ENCODE measurements at regions not wholly inside any gene's neighbourhood (a gene's known extent, or its start where the extent isn't known, plus 50 kb on each side); places are given as distances from the start of the nearest gene placed in this dataset.

DNA sequence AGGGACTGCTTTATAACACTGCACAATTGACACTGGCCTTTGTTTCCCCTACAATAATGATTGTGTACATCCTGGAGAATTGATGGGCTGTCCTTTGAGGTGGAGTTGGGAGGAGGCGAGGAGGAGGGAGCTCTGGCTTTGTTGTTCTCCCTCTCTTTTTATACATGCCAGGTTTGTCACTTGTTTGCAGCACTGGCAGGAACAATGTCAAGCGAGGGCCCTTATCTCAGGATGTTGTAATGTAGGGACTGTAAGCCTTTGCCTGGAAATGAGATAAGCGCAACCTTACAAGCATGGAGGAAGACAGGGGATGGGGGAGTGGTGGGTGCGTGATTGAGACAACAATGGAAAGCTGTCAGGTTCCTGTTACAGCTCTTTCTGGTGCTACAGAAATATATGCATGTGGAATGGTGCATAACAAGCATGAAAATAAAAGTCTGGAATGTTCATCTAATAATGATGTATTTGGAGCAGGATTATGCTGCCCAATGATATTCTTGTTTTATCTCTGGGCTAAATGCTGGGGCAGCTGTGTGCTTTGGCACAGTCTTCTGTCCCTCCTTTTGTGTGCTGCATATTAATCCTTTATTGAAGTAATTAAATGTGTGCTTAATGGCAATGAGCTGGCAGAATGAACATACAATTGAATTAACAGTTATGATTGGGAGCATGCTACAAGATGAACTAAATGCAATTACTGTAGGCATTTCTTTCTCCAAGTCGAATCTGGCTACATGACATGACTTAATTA lies 294.4 kb downstream of the GPAT3 start:
- H3K4me1 ChIP-seq (ENCODE audit: control insufficient read depth, insufficient read depth, low read length), result no peaks in the 10 kb centered on the region
- no peaks in the 10 kb centered on the region for H3K9me3 ChIP-seq (replicated peaks; ENCODE audit: control insufficient read depth, low read depth, low read length)
- no peaks in the 10 kb centered on the region for H3K27me3 ChIP-seq (ENCODE audit: control insufficient read depth, insufficient read depth, low read length)
- no peaks in the 10 kb centered on the region for H3K36me3 ChIP-seq (ENCODE audit: control insufficient read depth, insufficient read depth, low read length)
- DNase-seq, result no peak
- no peak overlapping the region for H3K4me3 ChIP-seq (ENCODE audit: low read length)
- 42% methylated on average over 3 of the region's 5 CpGs for WGBS (ENCODE audit: insufficient coverage)
- no peak overlapping the region for H3K27ac ChIP-seq (ENCODE audit: low read length)

GRCh38 chr4:83828601-83829000 lies 292.7 kb downstream of the GPAT3 start:
- peak; percentile 33 for DNase-seq
- H3K4me3 ChIP-seq (ENCODE audit: low read length), result no peak overlapping the region
- H3K27me3 ChIP-seq (ENCODE audit: control insufficient read depth, insufficient read depth, low read length), result no peaks in the 10 kb centered on the region
- no peak overlapping the region for H3K27ac ChIP-seq (ENCODE audit: low read length)
- no peaks in the 10 kb centered on the region for H3K36me3 ChIP-seq (ENCODE audit: control insufficient read depth, insufficient read depth, low read length)
- no peaks in the 10 kb centered on the region for H3K4me1 ChIP-seq (ENCODE audit: control insufficient read depth, insufficient read depth, low read length)
- WGBS (ENCODE audit: insufficient coverage), result 50% methylated on average over 1 of the region's 2 CpGs
- H3K9me3 ChIP-seq (replicated peaks; ENCODE audit: control insufficient read depth, low read depth, low read length), result no peaks in the 10 kb centered on the region

DNA sequence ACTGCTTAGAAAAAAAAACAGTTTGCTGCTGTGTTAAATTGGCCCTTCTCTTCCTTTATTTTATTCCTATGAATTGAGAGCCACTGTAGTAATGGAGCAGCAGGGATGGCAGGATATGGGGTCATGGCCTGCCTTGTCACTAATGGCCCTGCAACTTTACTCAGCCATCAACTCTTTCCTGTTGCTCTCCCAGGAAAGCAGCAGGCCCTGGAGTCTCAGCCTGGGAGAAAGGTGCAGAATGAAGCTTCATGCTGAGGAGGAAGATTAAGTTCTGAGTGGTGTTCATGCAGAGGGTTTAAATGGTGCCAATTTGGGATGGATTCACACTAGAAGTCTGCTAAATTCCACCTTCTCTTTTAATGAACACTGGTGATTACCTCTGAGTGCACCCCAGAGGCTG lies 285.6 kb downstream of the GPAT3 start:
- H3K36me3 ChIP-seq (ENCODE audit: control insufficient read depth, insufficient read depth, low read length), result no peaks in the 10 kb centered on the region
- no peaks in the 10 kb centered on the region for H3K27me3 ChIP-seq (ENCODE audit: control insufficient read depth, insufficient read depth, low read length)
- H3K4me1 ChIP-seq (ENCODE audit: control insufficient read depth, insufficient read depth, low read length), result no peaks in the 10 kb centered on the region
- H3K27ac ChIP-seq (ENCODE audit: low read length), result no peak overlapping the region
- H3K9me3 ChIP-seq (replicated peaks; ENCODE audit: control insufficient read depth, low read depth, low read length), result peaks cover 4% of the 10 kb centered on the region
- DNase-seq, result no peak
- H3K4me3 ChIP-seq (ENCODE audit: low read length), result no peak overlapping the region

GRCh38 chr4:83819582-83819981 lies 283.7 kb downstream of the GPAT3 start:
- Histone ChIP-seq H3K4me1 (ENCODE audit: control insufficient read depth, insufficient read depth, low read length) (no peaks in the 10 kb centered on the region), H3K4me3 (ENCODE audit: low read length) (no peak overlapping the region), H3K9me3 (replicated peaks; ENCODE audit: control insufficient read depth, low read depth, low read length) (peaks cover 4% of the 10 kb centered on the region), H3K36me3 (ENCODE audit: control insufficient read depth, insufficient read depth, low read length) (no peaks in the 10 kb centered on the region), H3K27me3 (ENCODE audit: control insufficient read depth, insufficient read depth, low read length) (no peaks in the 10 kb centered on the region), H3K27ac (ENCODE audit: low read length) (no peak overlapping the region)
- no peak for DNase-seq
- no CpG with 5 or more reads among the region's 1 CpG for WGBS (ENCODE audit: insufficient coverage)

DNA sequence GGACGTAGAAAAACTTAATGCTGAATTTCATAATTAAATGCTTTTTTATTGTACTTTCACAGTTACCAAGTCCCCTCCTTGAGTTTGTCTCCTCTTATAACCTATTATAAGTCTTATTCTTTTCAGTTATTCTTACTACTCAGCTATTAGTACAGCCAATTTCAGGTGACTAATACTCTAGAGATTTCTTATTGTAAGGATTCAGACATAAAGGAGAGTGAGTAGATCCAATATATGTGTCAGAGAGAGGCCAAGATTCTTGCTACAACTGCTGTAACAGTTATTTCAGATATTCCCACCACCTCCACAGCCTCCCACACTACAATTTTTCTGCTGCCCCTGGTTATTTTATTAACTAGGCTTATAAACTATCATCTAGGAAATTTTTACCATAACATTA lies 274.5 kb downstream of the GPAT3 start:
- no CpG with 5 or more reads among the region's 1 CpG for WGBS (ENCODE audit: insufficient coverage)

GRCh38 chr4:83809581-83809980 lies 273.7 kb downstream of the GPAT3 start:
- Histone ChIP-seq H3K27ac (ENCODE audit: low read length) (no peak overlapping the region), H3K4me1 (ENCODE audit: control insufficient read depth, insufficient read depth, low read length) (no peaks in the 10 kb centered on the region), H3K9me3 (replicated peaks; ENCODE audit: control insufficient read depth, low read depth, low read length) (no peaks in the 10 kb centered on the region), H3K36me3 (ENCODE audit: control insufficient read depth, insufficient read depth, low read length) (no peaks in the 10 kb centered on the region), H3K27me3 (ENCODE audit: control insufficient read depth, insufficient read depth, low read length) (no peaks in the 10 kb centered on the region), H3K4me3 (ENCODE audit: low read length) (no peak overlapping the region)
- whole genome bisulfite sequencing (ENCODE audit: insufficient coverage), result no CpG with 5 or more reads among the region's 2 CpGs
- no peak for DNase-seq

More for the DNA sequence above, 274.5 kb downstream of the GPAT3 start:
- H3K4me3 ChIP-seq (ENCODE audit: low read length), result no peak overlapping the region
- DNase-seq, result no peak
- H3K9me3 ChIP-seq (replicated peaks; ENCODE audit: control insufficient read depth, low read depth, low read length), result no peaks in the 10 kb centered on the region
- no peak overlapping the region for H3K27ac ChIP-seq (ENCODE audit: low read length)
- no peaks in the 10 kb centered on the region for H3K36me3 ChIP-seq (ENCODE audit: control insufficient read depth, insufficient read depth, low read length)
- no peaks in the 10 kb centered on the region for H3K4me1 ChIP-seq (ENCODE audit: control insufficient read depth, insufficient read depth, low read length)
- no peaks in the 10 kb centered on the region for H3K27me3 ChIP-seq (ENCODE audit: control insufficient read depth, insufficient read depth, low read length)

- no CpG with 5 or more reads among the region's 2 CpGs for WGBS (ENCODE audit: insufficient coverage)
Observed at GRCh38 chr4:83793481-83793880, 257.6 kb downstream of the GPAT3 start.

GRCh38 chr4:83785891-83786290 lies 250.0 kb downstream of the GPAT3 start:
- no peaks in the 10 kb centered on the region for H3K9me3 ChIP-seq (replicated peaks; ENCODE audit: control insufficient read depth, low read depth, low read length)
- DNase-seq, result peak; percentile 78

More at GRCh38 chr4:83793481-83793880, 257.6 kb downstream of the GPAT3 start:
- H3K36me3 ChIP-seq (ENCODE audit: control insufficient read depth, insufficient read depth, low read length), result no peaks in the 10 kb centered on the region
- H3K4me1 ChIP-seq (ENCODE audit: control insufficient read depth, insufficient read depth, low read length), result no peaks in the 10 kb centered on the region
- H3K27me3 ChIP-seq (ENCODE audit: control insufficient read depth, insufficient read depth, low read length), result no peaks in the 10 kb centered on the region
- no peaks in the 10 kb centered on the region for H3K9me3 ChIP-seq (replicated peaks; ENCODE audit: control insufficient read depth, low read depth, low read length)
- H3K27ac ChIP-seq (ENCODE audit: low read length), result no peak overlapping the region
- H3K4me3 ChIP-seq (ENCODE audit: low read length), result no peak overlapping the region
- DNase-seq, result no peak

DNA sequence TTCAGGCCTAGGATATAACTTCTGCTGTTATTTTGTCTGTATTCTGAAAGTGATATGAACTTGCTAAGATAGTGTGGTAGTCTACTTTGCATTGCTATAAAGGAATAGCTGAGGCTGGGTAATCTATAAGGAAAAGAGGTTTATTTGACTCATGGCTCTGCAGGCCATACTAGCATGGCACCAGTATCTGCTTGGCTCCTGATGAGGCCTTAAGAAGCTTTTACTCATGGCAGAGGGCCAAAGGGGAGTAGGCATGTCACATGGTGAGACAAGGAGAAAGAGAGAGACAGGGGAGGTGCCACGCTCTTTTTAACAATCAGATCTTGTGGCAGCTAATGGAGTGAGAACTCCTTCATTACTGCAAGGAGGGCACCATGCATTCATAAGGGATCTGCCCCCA lies 247.3 kb downstream of the GPAT3 start:
- H3K4me1 ChIP-seq (ENCODE audit: control insufficient read depth, insufficient read depth, low read length), result no peaks in the 10 kb centered on the region
- H3K4me3 ChIP-seq (ENCODE audit: low read length), result no peak overlapping the region
- no peaks in the 10 kb centered on the region for H3K9me3 ChIP-seq (replicated peaks; ENCODE audit: control insufficient read depth, low read depth, low read length)
- H3K36me3 ChIP-seq (ENCODE audit: control insufficient read depth, insufficient read depth, low read length), result no peaks in the 10 kb centered on the region
- H3K27ac ChIP-seq (ENCODE audit: low read length), result no peak overlapping the region
- no CpG with 5 or more reads among the region's 1 CpG for whole genome bisulfite sequencing (ENCODE audit: insufficient coverage)
- H3K27me3 ChIP-seq (ENCODE audit: control insufficient read depth, insufficient read depth, low read length), result no peaks in the 10 kb centered on the region
- DNase-seq, result no peak

More at GRCh38 chr4:83785891-83786290, 250.0 kb downstream of the GPAT3 start:
- no peaks in the 10 kb centered on the region for H3K27me3 ChIP-seq (ENCODE audit: control insufficient read depth, insufficient read depth, low read length)
- H3K36me3 ChIP-seq (ENCODE audit: control insufficient read depth, insufficient read depth, low read length), result no peaks in the 10 kb centered on the region
- H3K4me1 ChIP-seq (ENCODE audit: control insufficient read depth, insufficient read depth, low read length), result no peaks in the 10 kb centered on the region
- no peak overlapping the region for H3K27ac ChIP-seq (ENCODE audit: low read length)
- H3K4me3 ChIP-seq (ENCODE audit: low read length), result no peak overlapping the region
- no CpG with 5 or more reads among the region's 1 CpG for WGBS (ENCODE audit: insufficient coverage)

DNA sequence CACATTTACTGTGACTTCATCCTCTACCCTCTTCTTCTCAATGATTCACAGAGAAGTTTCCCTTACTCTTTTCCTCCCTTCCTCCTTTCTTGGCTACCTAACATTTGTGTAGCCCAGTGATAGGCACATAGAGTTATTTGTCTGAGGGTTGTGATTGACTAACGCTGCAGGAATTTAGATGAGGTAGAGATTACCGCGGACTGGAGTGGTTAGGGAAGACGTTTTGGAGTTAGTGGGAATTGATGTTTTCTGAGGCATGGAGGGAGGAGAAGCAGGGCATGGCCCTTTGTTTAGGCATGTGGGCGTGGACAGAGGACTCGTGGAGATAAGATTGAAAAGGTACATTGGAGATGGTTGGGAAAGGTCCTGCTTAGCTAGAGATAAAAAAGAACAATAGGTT lies 246.7 kb downstream of the GPAT3 start:
- no peak for DNase-seq
- H3K27me3 ChIP-seq (ENCODE audit: control insufficient read depth, insufficient read depth, low read length), result no peaks in the 10 kb centered on the region
- 83% methylated on average over 6 of the region's 6 CpGs for WGBS (ENCODE audit: insufficient coverage)
- H3K27ac ChIP-seq (ENCODE audit: low read length), result no peak overlapping the region
- no peak overlapping the region for H3K4me3 ChIP-seq (ENCODE audit: low read length)
- no peaks in the 10 kb centered on the region for H3K9me3 ChIP-seq (replicated peaks; ENCODE audit: control insufficient read depth, low read depth, low read length)
- no peaks in the 10 kb centered on the region for H3K36me3 ChIP-seq (ENCODE audit: control insufficient read depth, insufficient read depth, low read length)
- H3K4me1 ChIP-seq (ENCODE audit: control insufficient read depth, insufficient read depth, low read length), result no peaks in the 10 kb centered on the region

DNA sequence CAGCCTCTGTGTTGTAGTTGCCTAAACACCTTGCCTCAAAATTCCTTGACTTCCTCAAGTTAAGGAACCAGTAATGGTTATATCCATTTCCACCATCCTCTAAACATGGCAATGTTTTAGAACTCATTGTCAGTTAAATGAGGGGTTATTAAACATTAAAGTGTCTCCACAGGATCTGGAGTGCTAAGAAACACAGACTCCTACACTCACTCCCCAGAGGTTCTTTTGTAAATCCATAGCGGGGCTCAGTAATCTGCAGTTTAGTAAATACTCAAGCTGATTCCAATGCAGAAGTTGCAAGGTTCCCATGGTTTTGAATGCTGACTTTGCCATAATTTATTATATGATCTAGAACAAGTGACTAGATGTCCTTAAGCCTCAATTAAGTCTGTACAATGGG lies 245.5 kb downstream of the GPAT3 start:
- H3K4me3 ChIP-seq (ENCODE audit: low read length), result no peak overlapping the region
- no peak overlapping the region for H3K27ac ChIP-seq (ENCODE audit: low read length)
- no peaks in the 10 kb centered on the region for H3K27me3 ChIP-seq (ENCODE audit: control insufficient read depth, insufficient read depth, low read length)
- no peaks in the 10 kb centered on the region for H3K36me3 ChIP-seq (ENCODE audit: control insufficient read depth, insufficient read depth, low read length)
- no CpG with 5 or more reads among the region's 1 CpG for WGBS (ENCODE audit: insufficient coverage)
- H3K9me3 ChIP-seq (replicated peaks; ENCODE audit: control insufficient read depth, low read depth, low read length), result no peaks in the 10 kb centered on the region
- H3K4me1 ChIP-seq (ENCODE audit: control insufficient read depth, insufficient read depth, low read length), result no peaks in the 10 kb centered on the region
- DNase-seq, result no peak

All from muscle of leg (tissue), 3 donors.